ENCODE measurements at regions not wholly inside any gene's neighbourhood (a gene's known extent, or its start where the extent isn't known, plus 50 kb on each side); places are given as distances from the start of the nearest gene placed in this dataset.

GRCh38 chr16:51457775-51458174 is 306.7 kb upstream of the SALL1 start:
- no peak for TF ChIP-seq CTCF (IDR thresholded peaks at IDR 0.05; ENCODE audit: insufficient read depth, low read depth, low read length, missing control alignments)
- no peak overlapping the region for H3K4me3 ChIP-seq (ENCODE audit: low read length)
- DNase-seq (ENCODE audit: low read depth), result no peak

DNA sequence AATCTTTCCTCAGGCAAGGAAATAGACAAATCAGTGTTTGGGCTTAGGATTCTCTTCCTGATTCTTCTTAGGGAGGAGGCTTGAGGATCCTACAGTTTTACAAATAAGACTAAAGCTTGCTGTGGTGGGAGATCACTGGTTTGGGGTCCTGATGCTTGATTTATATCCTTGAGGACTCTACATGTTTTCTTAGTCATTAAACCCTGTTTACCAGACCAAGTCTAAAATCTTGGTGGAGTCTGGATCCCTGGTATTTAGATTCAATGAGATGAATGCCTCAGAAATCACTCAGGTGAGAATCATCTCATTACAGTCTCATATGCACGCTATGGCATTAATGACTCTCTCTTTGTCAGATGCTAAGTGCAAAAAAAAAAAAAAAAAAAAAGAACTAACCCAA is 304.3 kb upstream of the SALL1 start:
- no peak for TF ChIP-seq CTCF (IDR thresholded peaks at IDR 0.05; ENCODE audit: insufficient read depth, low read depth, low read length, missing control alignments)
- no peak overlapping the region for H3K4me3 ChIP-seq (ENCODE audit: low read length)
- DNase-seq (ENCODE audit: low read depth), result no peak

- no peak for TF ChIP-seq CTCF (IDR thresholded peaks at IDR 0.05; ENCODE audit: insufficient read depth, low read depth, low read length, missing control alignments)
- no peak overlapping the region for H3K4me3 ChIP-seq (ENCODE audit: low read length)
- DNase-seq (ENCODE audit: low read depth), result no peak
Measured at GRCh38 chr16:51453251-51453650, 302.2 kb upstream of the SALL1 start.

DNA sequence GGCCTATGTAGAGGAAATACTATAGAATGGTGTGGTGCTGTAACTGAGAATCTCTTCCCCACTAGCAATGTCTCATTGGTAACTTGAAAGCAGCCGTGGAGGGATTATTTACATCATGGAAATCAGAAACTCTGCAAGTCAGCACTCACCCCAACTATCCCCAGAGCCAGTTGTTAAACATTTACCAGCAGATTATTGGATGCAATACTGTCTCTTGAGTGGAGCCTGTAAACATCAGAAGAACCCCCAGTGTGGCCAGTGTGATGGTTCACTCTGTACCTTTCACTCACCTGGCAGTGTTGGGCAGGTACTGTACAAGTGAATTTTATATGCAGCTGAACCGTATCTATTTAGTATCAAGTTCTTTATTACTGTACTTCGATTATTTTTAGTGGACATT is 299.8 kb upstream of the SALL1 start:
- no peak overlapping the region for H3K4me3 ChIP-seq (ENCODE audit: low read length)
- no peak for TF ChIP-seq CTCF (IDR thresholded peaks at IDR 0.05; ENCODE audit: insufficient read depth, low read depth, low read length, missing control alignments)
- DNase-seq (ENCODE audit: low read depth), result no peak

DNA sequence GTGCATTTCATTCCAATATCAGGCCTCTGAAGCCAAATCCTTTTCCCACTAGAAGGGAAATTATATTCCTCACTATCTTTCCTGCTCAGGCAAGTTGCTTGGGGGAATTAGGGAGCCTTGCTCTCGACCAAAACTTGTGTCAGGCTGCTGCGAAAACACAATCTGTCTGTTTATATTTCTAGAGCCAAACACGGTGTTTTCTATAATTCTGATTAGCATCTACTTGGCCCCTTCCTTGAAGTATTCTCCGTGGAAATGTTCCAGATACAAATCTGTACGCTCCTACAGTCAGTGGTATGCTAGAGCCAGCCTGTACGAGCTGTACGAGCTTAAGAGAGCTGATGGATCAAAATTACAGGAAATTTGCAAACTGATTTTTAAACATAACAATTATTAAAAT is 299.3 kb upstream of the SALL1 start:
- DNase-seq (ENCODE audit: low read depth), result no peak
- no peak for TF ChIP-seq CTCF (IDR thresholded peaks at IDR 0.05; ENCODE audit: insufficient read depth, low read depth, low read length, missing control alignments)
- no peak overlapping the region for H3K4me3 ChIP-seq (ENCODE audit: low read length)

- DNase-seq (ENCODE audit: low read depth), result no peak
- no peak overlapping the region for H3K4me3 ChIP-seq (ENCODE audit: low read length)
- TF ChIP-seq CTCF (IDR thresholded peaks at IDR 0.05; ENCODE audit: insufficient read depth, low read depth, low read length, missing control alignments), result no peak
Measured at GRCh38 chr16:51449441-51449840, 298.4 kb upstream of the SALL1 start.

DNA sequence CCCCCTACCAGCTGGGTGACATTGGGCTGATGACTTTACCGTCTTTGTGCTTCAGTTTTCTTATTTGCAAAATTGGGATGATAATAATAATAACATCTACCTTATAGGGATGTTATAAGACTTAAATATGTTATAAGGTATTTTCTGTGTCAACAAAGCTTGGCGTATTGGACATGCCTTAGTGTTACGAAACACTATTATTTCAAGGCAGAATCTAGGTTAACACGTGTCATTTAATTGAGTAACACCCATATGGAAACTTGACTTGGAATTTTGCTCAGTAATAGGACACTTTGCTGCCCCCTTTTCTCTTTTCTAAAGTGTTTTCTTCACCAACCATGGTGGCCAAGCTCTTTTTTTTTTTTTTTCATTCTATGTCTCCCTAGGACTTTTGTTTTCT is 294.2 kb upstream of the SALL1 start:
- no peak for TF ChIP-seq CTCF (IDR thresholded peaks at IDR 0.05; ENCODE audit: insufficient read depth, low read depth, low read length, missing control alignments)
- no peak overlapping the region for H3K4me3 ChIP-seq (ENCODE audit: low read length)
- DNase-seq (ENCODE audit: low read depth), result no peak

Measured in epithelial cell of esophagus (primary cell).